Glutamatergic neuron (in vitro differentiated cells): ENCODE measurements at regions not wholly inside any gene's neighbourhood (a gene's known extent, or its start where the extent isn't known, plus 50 kb on each side); places are given as distances from the start of the nearest gene placed in this dataset.

Experiments used
- DNase-seq: peaks from one replicate; pipeline ENCODE4 v3.0.0; 2022
- H3K27ac Mint-ChIP-seq: one replicate; pipeline ENCODE4 v1.8.0; 2020; ENCODE audit warnings: mild to moderate bottlenecking, mixed read lengths, inconsistent platforms; ENCODE audit not compliant: unreplicated experiment
- H3K27me3 Mint-ChIP-seq: one replicate; pipeline ENCODE4 v1.8.0; 2020; ENCODE audit warnings: mild to moderate bottlenecking, moderate library complexity, mixed read lengths, inconsistent platforms; ENCODE audit not compliant: unreplicated experiment
- H3K36me3 Mint-ChIP-seq: one replicate; pipeline ENCODE4 v1.8.0; 2020; ENCODE audit warnings: mild to moderate bottlenecking, mixed read lengths, inconsistent platforms; ENCODE audit not compliant: unreplicated experiment
- H3K4me1 Mint-ChIP-seq: one replicate; pipeline ENCODE4 v1.8.0; 2020; ENCODE audit warnings: mild to moderate bottlenecking, low read depth, mixed read lengths, inconsistent platforms; ENCODE audit not compliant: unreplicated experiment
- H3K4me3 Mint-ChIP-seq: one replicate; pipeline ENCODE4 v1.8.0; 2020; ENCODE audit warnings: mild to moderate bottlenecking, mixed read lengths, inconsistent platforms; ENCODE audit not compliant: unreplicated experiment
- H3K9me3 Mint-ChIP-seq: one replicate; pipeline ENCODE4 v1.8.0; 2020; ENCODE audit warnings: mild to moderate bottlenecking, moderate library complexity, mixed read lengths, inconsistent platforms; ENCODE audit not compliant: unreplicated experiment
- TF ChIP-seq, protein P1 (sequence below): fragments of 200-600 bp; sonication (generic); IDR thresholded peaks from one replicate; pipeline ENCODE4 v1.5.0; 2021; ENCODE audit not compliant: partially characterized antibody, unreplicated experiment

GRCh38 chr3:11705049-11705448 lies 61.3 kb upstream of the VGLL4 start:
- TF ChIP-seq, protein P1, sequence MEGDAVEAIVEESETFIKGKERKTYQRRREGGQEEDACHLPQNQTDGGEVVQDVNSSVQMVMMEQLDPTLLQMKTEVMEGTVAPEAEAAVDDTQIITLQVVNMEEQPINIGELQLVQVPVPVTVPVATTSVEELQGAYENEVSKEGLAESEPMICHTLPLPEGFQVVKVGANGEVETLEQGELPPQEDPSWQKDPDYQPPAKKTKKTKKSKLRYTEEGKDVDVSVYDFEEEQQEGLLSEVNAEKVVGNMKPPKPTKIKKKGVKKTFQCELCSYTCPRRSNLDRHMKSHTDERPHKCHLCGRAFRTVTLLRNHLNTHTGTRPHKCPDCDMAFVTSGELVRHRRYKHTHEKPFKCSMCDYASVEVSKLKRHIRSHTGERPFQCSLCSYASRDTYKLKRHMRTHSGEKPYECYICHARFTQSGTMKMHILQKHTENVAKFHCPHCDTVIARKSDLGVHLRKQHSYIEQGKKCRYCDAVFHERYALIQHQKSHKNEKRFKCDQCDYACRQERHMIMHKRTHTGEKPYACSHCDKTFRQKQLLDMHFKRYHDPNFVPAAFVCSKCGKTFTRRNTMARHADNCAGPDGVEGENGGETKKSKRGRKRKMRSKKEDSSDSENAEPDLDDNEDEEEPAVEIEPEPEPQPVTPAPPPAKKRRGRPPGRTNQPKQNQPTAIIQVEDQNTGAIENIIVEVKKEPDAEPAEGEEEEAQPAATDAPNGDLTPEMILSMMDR = no peak
- H3K27me3 Mint-ChIP-seq = peaks cover 2% of the 10 kb centered on the region
- no peaks in the 10 kb centered on the region for H3K4me1 Mint-ChIP-seq
- no peak overlapping the region for H3K4me3 Mint-ChIP-seq
- DNase-seq = no peak
- H3K36me3 Mint-ChIP-seq = no peaks in the 10 kb centered on the region
- H3K9me3 Mint-ChIP-seq = peaks cover 2% of the 10 kb centered on the region
- no peak overlapping the region for H3K27ac Mint-ChIP-seq

GRCh38 chr3:11703146-11703545 lies 59.4 kb upstream of the VGLL4 start:
- no peak for DNase-seq
- no peak overlapping the region for H3K4me3 Mint-ChIP-seq
- no peaks in the 10 kb centered on the region for H3K4me1 Mint-ChIP-seq
- H3K27ac Mint-ChIP-seq = no peak overlapping the region
- H3K9me3 Mint-ChIP-seq = peaks cover 2% of the 10 kb centered on the region
- peaks cover 2% of the 10 kb centered on the region for H3K27me3 Mint-ChIP-seq
- TF ChIP-seq, protein P1 = no peak
- no peaks in the 10 kb centered on the region for H3K36me3 Mint-ChIP-seq

DNA sequence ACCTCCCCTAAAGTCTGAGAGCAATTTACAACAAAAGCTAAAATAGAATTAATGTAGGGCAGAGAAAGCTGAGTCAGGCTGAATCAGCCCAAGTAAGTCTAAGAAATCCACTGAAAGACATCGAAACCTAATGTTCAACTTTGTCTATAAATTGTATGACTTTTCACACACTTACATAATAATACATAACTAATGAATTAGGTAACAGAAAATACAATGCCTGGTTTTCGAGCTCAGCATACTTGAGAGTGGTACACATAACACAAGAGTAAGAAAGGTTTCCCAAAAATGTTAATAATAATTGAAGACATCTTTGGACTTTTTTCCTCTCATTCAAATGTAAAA lies 55.3 kb upstream of the VGLL4 start:
- Mint-ChIP-seq H3K27me3 (no peaks in the 10 kb centered on the region), H3K4me3 (no peak overlapping the region), H3K27ac (no peak overlapping the region), H3K36me3 (no peaks in the 10 kb centered on the region), H3K4me1 (no peaks in the 10 kb centered on the region), H3K9me3 (no peaks in the 10 kb centered on the region)
- TF ChIP-seq, protein P1 = no peak
- no peak for DNase-seq

- no peaks in the 10 kb centered on the region for H3K9me3 Mint-ChIP-seq
- H3K4me1 Mint-ChIP-seq = no peaks in the 10 kb centered on the region
- H3K36me3 Mint-ChIP-seq = no peaks in the 10 kb centered on the region
- no peak for DNase-seq
- H3K4me3 Mint-ChIP-seq = no peak overlapping the region
- TF ChIP-seq, protein P1 = no peak
- H3K27ac Mint-ChIP-seq = no peak overlapping the region
- H3K27me3 Mint-ChIP-seq = no peaks in the 10 kb centered on the region
Measured at GRCh38 chr3:11698326-11699082, 54.8 kb upstream of the VGLL4 start.

- no peaks in the 10 kb centered on the region for H3K36me3 Mint-ChIP-seq
- no peaks in the 10 kb centered on the region for H3K9me3 Mint-ChIP-seq
- no peak for DNase-seq
- TF ChIP-seq, protein P1 = no peak
- H3K4me3 Mint-ChIP-seq = no peak overlapping the region
- H3K4me1 Mint-ChIP-seq = no peaks in the 10 kb centered on the region
- H3K27ac Mint-ChIP-seq = no peak overlapping the region
- no peaks in the 10 kb centered on the region for H3K27me3 Mint-ChIP-seq
Measured at GRCh38 chr3:11697701-11698100, 54.0 kb upstream of the VGLL4 start.
